IMR-90 (cell line): ENCODE measurements at regions not wholly inside any gene's neighbourhood (a gene's known extent, or its start where the extent isn't known, plus 50 kb on each side); places are given as distances from the start of the nearest gene placed in this dataset.

ENCODE experiments used
- ATAC-seq: fragments of 200-7000 bp; cut with Tn5 transposase; 2 replicates; pipeline ENCODE4 v1.9.1; 2020; ENCODE audit warnings: low read depth, mild to moderate bottlenecking, moderate library complexity
- BruUV-seq: library from RNA; stranded (reverse); fragments of 400-500 nt; replicated peaks from 2 replicates; lab custom pipeline; 2021; lab: Mats Ljungman, UMichigan
- CTCF ChIA-PET: fragments of 300-600 bp; formaldehyde crosslinking; extraction: SDS; loops from one replicate; lab custom pipeline; 2021; ENCODE audit warnings: antibody characterized with exemption; lab: Yijun Ruan, JAX
- POLR2A ChIA-PET: fragments of 300-600 bp; sonication (Branson Sonifier 250); formaldehyde crosslinking; loops from one replicate; lab custom pipeline; 2022; ENCODE audit warnings: antibody characterized with exemption; ENCODE audit not compliant: unreplicated experiment; lab: Charles Lee
- DNase-seq: peaks from one replicate; pipeline ENCODE4 v3.0.0; 2013
- H2AFZ ChIP-seq: replicated peaks from 2 replicates; pipeline ENCODE3; 2013; ENCODE audit warnings: low read length, mild to moderate bottlenecking; ENCODE audit not compliant: poor library complexity
- H2AK5ac ChIP-seq: 2 replicates; pipeline ENCODE4 v1.6.1; 2013; ENCODE audit warnings: low read depth, low read length, inconsistent platforms
- H2AK9ac ChIP-seq: replicated peaks from 2 replicates; pipeline ENCODE3; 2013; ENCODE audit warnings: mild to moderate bottlenecking, low read depth, low read length, moderate library complexity; ENCODE audit not compliant: poor library complexity
- H2BK120ac ChIP-seq: 2 replicates; pipeline ENCODE4 v1.6.1; 2013; ENCODE audit warnings: low read depth, low read length, inconsistent platforms
- H2BK15ac ChIP-seq: 3 replicates; pipeline ENCODE4 v1.6.1; 2013; ENCODE audit warnings: low read depth, low read length, inconsistent platforms
- H2BK20ac ChIP-seq: 2 replicates; pipeline ENCODE4 v1.6.1; 2013; ENCODE audit warnings: low read depth, mild to moderate bottlenecking, inconsistent platforms, low read length, moderate library complexity
- H2BK5ac ChIP-seq: 2 replicates; pipeline ENCODE4 v1.6.1; 2013; ENCODE audit warnings: mild to moderate bottlenecking, low read depth, low read length, inconsistent platforms; ENCODE audit not compliant: poor library complexity, severe bottlenecking
- H3K14ac ChIP-seq: replicated peaks from 2 replicates; pipeline ENCODE4 v1.6.1; 2013; ENCODE audit warnings: low read depth, low read length, inconsistent platforms
- H3K18ac ChIP-seq: 2 replicates; pipeline ENCODE4 v1.6.1; 2013; ENCODE audit warnings: low read depth, low read length, control low read depth
- H3K23ac ChIP-seq: 2 replicates; pipeline ENCODE4 v1.6.1; 2013; ENCODE audit warnings: low read depth, low read length, inconsistent platforms
- H3K27ac ChIP-seq: 2 replicates; pipeline ENCODE4 v1.5.1; 2013; ENCODE audit warnings: mild to moderate bottlenecking, control low read depth, low read length; ENCODE audit not compliant: insufficient read depth
- H3K27me3 ChIP-seq: 2 replicates; pipeline ENCODE4 v1.6.1; 2013; ENCODE audit warnings: low read length; ENCODE audit not compliant: control insufficient read depth, insufficient read depth
- H3K36me3 ChIP-seq: 2 replicates; pipeline ENCODE4 v1.6.1; 2013; ENCODE audit warnings: low read length, mixed read lengths; ENCODE audit not compliant: control insufficient read depth, insufficient read depth
- H3K4ac ChIP-seq: 2 replicates; pipeline ENCODE4 v1.6.1; 2013; ENCODE audit warnings: low read depth, low read length, inconsistent platforms
- H3K4me1 ChIP-seq: 2 replicates; pipeline ENCODE4 v1.6.1; 2013; ENCODE audit warnings: low read length, mixed read lengths; ENCODE audit not compliant: control insufficient read depth, insufficient read depth
- H3K4me2 ChIP-seq: 2 replicates; pipeline ENCODE4 v1.6.1; 2013; ENCODE audit warnings: low read depth, mild to moderate bottlenecking, control low read depth, low read length, moderate library complexity
- H3K4me3 ChIP-seq: 2 replicates; pipeline ENCODE4 v1.5.1; 2013; ENCODE audit warnings: low read depth, mild to moderate bottlenecking, control low read depth, low read length, moderate library complexity; ENCODE audit not compliant: insufficient read depth
- H3K56ac ChIP-seq: 2 replicates; pipeline ENCODE4 v1.6.1; 2013; ENCODE audit warnings: low read length, inconsistent platforms; ENCODE audit not compliant: insufficient read depth; ENCODE audit errors: extremely low read depth
- H3K79me1 ChIP-seq, 2 experiments: 2 replicates each; pipeline ENCODE4 v1.6.1; 2013; ENCODE audit warnings: low read length in 2 of 2, inconsistent platforms in 1 of 2, low read depth in 1 of 2
- H3K9ac ChIP-seq: 2 replicates; pipeline ENCODE4 v1.6.1; 2013; ENCODE audit warnings: low read depth, low read length, control low read depth
- H3K9me1 ChIP-seq: 2 replicates; pipeline ENCODE4 v1.6.1; 2013; ENCODE audit warnings: low read length, inconsistent platforms; ENCODE audit not compliant: insufficient read depth
- H3K9me3 ChIP-seq: 2 replicates; pipeline ENCODE4 v1.6.1; 2013; ENCODE audit warnings: low read length; ENCODE audit not compliant: control insufficient read depth, insufficient read depth
- H4K20me1 ChIP-seq: 2 replicates; pipeline ENCODE4 v1.6.1; 2013; ENCODE audit warnings: low read length, inconsistent platforms; ENCODE audit not compliant: insufficient read depth
- H4K5ac ChIP-seq: 2 replicates; pipeline ENCODE4 v1.6.1; 2013; ENCODE audit warnings: mild to moderate bottlenecking, low read depth, low read length, control low read depth
- H4K8ac ChIP-seq, 2 experiments: 2 replicates each; pipeline ENCODE4 v1.6.1; 2013; ENCODE audit warnings: low read depth in 2 of 2, low read length in 2 of 2, control low read depth in 1 of 2, inconsistent platforms in 1 of 2
- H4K91ac ChIP-seq: 2 replicates; pipeline ENCODE4 v1.6.1; 2013; ENCODE audit warnings: low read depth, low read length, inconsistent platforms; ENCODE audit not compliant: insufficient read depth
- BHLHE40 ChIP-seq: fragments of 150-350 bp; IDR thresholded peaks from 2 replicates; pipeline ENCODE4 v1.6.1; 2016; ENCODE audit warnings: mild to moderate bottlenecking, low read depth, low read length
- CEBPB ChIP-seq: IDR thresholded peaks from 2 replicates; pipeline ENCODE4 v1.6.1; 2012; ENCODE audit warnings: low read depth, low read length, improper control_type of control experiment
- CHD1 ChIP-seq: IDR thresholded peaks from 2 replicates; pipeline ENCODE4 v1.6.1; 2012; ENCODE audit warnings: low read depth, low read length, improper control_type of control experiment
- CTCF ChIP-seq: conservative IDR thresholded peaks from 2 replicates; pipeline ENCODE4 v1.5.1; 2012; ENCODE audit warnings: mild to moderate bottlenecking, low read depth, low read length, improper control_type of control experiment
- ELK1 ChIP-seq: fragments of 150-350 bp; IDR thresholded peaks from 2 replicates; pipeline ENCODE4 v1.6.1; 2016; ENCODE audit warnings: low read depth, mild to moderate bottlenecking, low read length, moderate library complexity, borderline replicate concordance
- FOS ChIP-seq: fragments of 150-350 bp; IDR thresholded peaks from 2 replicates; pipeline ENCODE4 v1.6.1; 2016; ENCODE audit warnings: low read depth, low read length
- MAFK ChIP-seq: IDR thresholded peaks from 2 replicates; pipeline ENCODE4 v1.6.1; 2012; ENCODE audit warnings: low read depth, low read length, improper control_type of control experiment
- MAZ ChIP-seq: IDR thresholded peaks from 2 replicates; pipeline ENCODE4 v1.6.1; 2012; ENCODE audit warnings: low read depth, mild to moderate bottlenecking, low read length, improper control_type of control experiment, moderate library complexity, borderline replicate concordance
- MXI1 ChIP-seq: IDR thresholded peaks from 2 replicates; pipeline ENCODE4 v1.6.1; 2012; ENCODE audit warnings: low read depth, mild to moderate bottlenecking, low read length, moderate library complexity, borderline replicate concordance
- POLR2A ChIP-seq: IDR thresholded peaks from 2 replicates; pipeline ENCODE4 v1.6.1; 2012; ENCODE audit warnings: mild to moderate bottlenecking, low read depth, low read length
- RAD21 ChIP-seq: IDR thresholded peaks from 2 replicates; pipeline ENCODE4 v1.6.1; 2012; ENCODE audit warnings: low read length, improper control_type of control experiment
- RCOR1 ChIP-seq: IDR thresholded peaks from 2 replicates; pipeline ENCODE4 v1.6.1; 2012; ENCODE audit warnings: mild to moderate bottlenecking, low read length, improper control_type of control experiment; ENCODE audit not compliant: insufficient replicate concordance
- RFX5 ChIP-seq: IDR thresholded peaks from 2 replicates; pipeline ENCODE4 v1.8.0; 2012; ENCODE audit warnings: low read depth, mild to moderate bottlenecking, low read length, moderate library complexity
- USF2 ChIP-seq: fragments of 150-350 bp; IDR thresholded peaks from 2 replicates; pipeline ENCODE4 v1.6.1; 2017; ENCODE audit warnings: mild to moderate bottlenecking, antibody characterized with exemption, low read length, low read depth
- WGBS, 2 experiments: methylation state at CpG; one replicate each; pipeline versions ENCODE4 v1.1.5 to v1.1.7; 2013; ENCODE audit warnings: missing lambda C conversion rate in 2 of 2; ENCODE audit not compliant: insufficient read length in 1 of 2; ENCODE audit errors: extremely low coverage in 2 of 2; 5-methylcytosine and 5-hydroxymethylcytosine counted together
- dilution Hi-C: fragments of 300-500 bp; cut with HindIII; formaldehyde crosslinking; loops from one replicate; pipeline ENCODE4 v1.14.3; 2018; ENCODE audit warnings: low sequenced_read_pairs; ENCODE audit not compliant: unreplicated experiment
- in situ Hi-C: fragments of 300-500 bp; cut with MboI; formaldehyde crosslinking; loops from 3 replicates; pipeline ENCODE4 v1.14.3; 2019; ENCODE audit warnings: low sequenced_read_pairs, inconsistent platforms, mixed read lengths
- intact Hi-C: fragments of 100-400 bp; cut with micrococcal nuclease; formaldehyde crosslinking; loops from 2 replicates; pipeline ENCODE4 v1.10.0; 2022

GRCh38 chr6:121858986-121859385 lies 423.5 kb downstream of the GJA1 start:
- ATAC-seq (no peak), DNase-seq (no peak)
- H2AK9ac ChIP-seq: no peak overlapping the region
- intact Hi-C loops: no loop called here
- H3K9me1 ChIP-seq: no peaks in the 10 kb centered on the region; the same call in 1 of the 2 replicates
- in situ Hi-C loops: loop anchor here (10.0 kb wide), 2 partner anchors 166 to 326 kb away; no protein-coding TSS in a partner anchor
- no peak overlapping the region for H3K4me3 ChIP-seq
- H3K9ac ChIP-seq: no peak overlapping the region
- no peak overlapping the region for H2BK5ac ChIP-seq
- H3K23ac ChIP-seq: no peak overlapping the region
- TF ChIP-seq BHLHE40: no peak
- TF ChIP-seq CTCF: no peak
- no peak for TF ChIP-seq MXI1
- TF ChIP-seq CEBPB: no peak
- TF ChIP-seq CHD1: no peak
- no peak for TF ChIP-seq RAD21
- no peak for TF ChIP-seq MAFK
- no peak for TF ChIP-seq USF2
- no peak for TF ChIP-seq MAZ
- TF ChIP-seq RFX5: no peak
- TF ChIP-seq POLR2A: no peak
- TF ChIP-seq FOS: no peak
- no peak for TF ChIP-seq ELK1
- no peak for TF ChIP-seq RCOR1
- H4K20me1 ChIP-seq: no peaks in the 10 kb centered on the region
- no peak overlapping the region for H4K91ac ChIP-seq
- no peak overlapping the region; the same call in 1 of the 2 replicates for H3K14ac ChIP-seq
- CTCF ChIA-PET: interaction anchor here (0.6 to 1.5 kb wide), 2 partner anchors 10 to 47 kb away, joined by 3 to 6 read pairs; no protein-coding TSS in a partner anchor
- H3K4ac ChIP-seq: no peak overlapping the region
- H4K8ac ChIP-seq: no peak overlapping the region
- H3K4me2 ChIP-seq: no peak overlapping the region
- peak overlapping the region; percentile 49 for H2BK20ac ChIP-seq
- no peaks in the 10 kb centered on the region for H3K79me1 ChIP-seq
- peaks cover 4% of the 10 kb centered on the region; the same call in 1 of the 2 replicates for H3K4me1 ChIP-seq
- H2AFZ ChIP-seq: no peak overlapping the region
- dilution Hi-C loops: no loop called here
- H3K18ac ChIP-seq: peak overlapping the region; percentile 5; the same call in 1 of the 2 replicates
- H2AK5ac ChIP-seq: no peak overlapping the region
- H3K9me3 ChIP-seq: no peaks in the 10 kb centered on the region
- H3K36me3 ChIP-seq: no peaks in the 10 kb centered on the region
- H4K5ac ChIP-seq: no peak overlapping the region
- no peak overlapping the region for H2BK15ac ChIP-seq
- 0 out of 2 replicates have a peak overlapping the region, but pooled peaks have one; percentile 3 for H2BK120ac ChIP-seq
- H3K27me3 ChIP-seq: no peaks in the 10 kb centered on the region
- BruUV-seq: no TSS peak
- WGBS, 2 experiments: no CpG with 5 or more reads among the region's 1 CpG
- POLR2A ChIA-PET: no interaction called here
- H3K27ac ChIP-seq: no peak overlapping the region
- no peak overlapping the region for H3K56ac ChIP-seq
